ENCODE measurements at regions not wholly inside any gene's neighbourhood (a gene's known extent, or its start where the extent isn't known, plus 50 kb on each side); places are given as distances from the start of the nearest gene placed in this dataset.

GRCh38 chr1:38561725-38562124, 297.8 kb downstream of the RRAGC start:
- no peaks in the 10 kb centered on the region for H3K4me1 ChIP-seq (replicated peaks; ENCODE audit: insufficient read depth)
- POLR2A ChIA-PET (ENCODE audit: unreplicated experiment) = no interaction called here
- CTCF ChIA-PET = interaction anchor here (0.5 kb wide), 1 partner anchor 1103 kb away, joined by 3 read pairs; no protein-coding TSS in a partner anchor
- H3K79me2 ChIP-seq (ENCODE audit: low read depth) = no peaks in the 10 kb centered on the region
- no peak overlapping the region for H3K27ac ChIP-seq
- intact Hi-C loops (cut with micrococcal nuclease; ENCODE audit: unreplicated experiment) = no loop called here
- no peaks in the 10 kb centered on the region for H4K20me1 ChIP-seq (ENCODE audit: insufficient read depth)
- H2AFZ ChIP-seq = no peak overlapping the region
- TF ChIP-seq CTCF (conservative IDR thresholded peaks at IDR 0.05) = no peak
- TF ChIP-seq EZH2 (IDR thresholded peaks at IDR 0.05; ENCODE audit: low read depth) = no peak
- H3K4me2 ChIP-seq = no peak overlapping the region
- no peaks in the 10 kb centered on the region for H3K9me3 ChIP-seq (ENCODE audit: insufficient read depth, low read depth)
- peaks cover 96% of the 10 kb centered on the region for H3K27me3 ChIP-seq (ENCODE audit: insufficient read depth, low read depth)
- no TSS peak for BruUV-seq (replicated peaks)
- H3K36me3 ChIP-seq (ENCODE audit: low read depth) = no peaks in the 10 kb centered on the region
- no peaks in the 10 kb centered on the region for H3K9me2 ChIP-seq (ENCODE audit: insufficient read depth)
- H3K4me3 ChIP-seq = no peak overlapping the region
- no peak for DNase-seq
- no peaks in the 10 kb centered on the region for H3F3A ChIP-seq (ENCODE audit: insufficient read depth, low read depth)

- CTCF ChIA-PET = no interaction called here
- intact Hi-C loops (cut with micrococcal nuclease; ENCODE audit: unreplicated experiment) = no loop called here
- H3K4me2 ChIP-seq = no peak overlapping the region
- DNase-seq = no peak
- H2AFZ ChIP-seq = no peak overlapping the region
- no peak for TF ChIP-seq CTCF (conservative IDR thresholded peaks at IDR 0.05)
- no peak for TF ChIP-seq EZH2 (IDR thresholded peaks at IDR 0.05; ENCODE audit: low read depth)
- H3K27me3 ChIP-seq (ENCODE audit: insufficient read depth, low read depth) = peaks cover 96% of the 10 kb centered on the region
- H3K4me3 ChIP-seq = no peak overlapping the region
- no peaks in the 10 kb centered on the region for H3K79me2 ChIP-seq (ENCODE audit: low read depth)
- no peaks in the 10 kb centered on the region for H4K20me1 ChIP-seq (ENCODE audit: insufficient read depth)
- H3K9me2 ChIP-seq (ENCODE audit: insufficient read depth) = no peaks in the 10 kb centered on the region
- no TSS peak for BruUV-seq (replicated peaks)
- H3K27ac ChIP-seq = no peak overlapping the region
- POLR2A ChIA-PET (ENCODE audit: unreplicated experiment) = no interaction called here
- H3F3A ChIP-seq (ENCODE audit: insufficient read depth, low read depth) = no peaks in the 10 kb centered on the region
- no peaks in the 10 kb centered on the region for H3K36me3 ChIP-seq (ENCODE audit: low read depth)
- H3K9me3 ChIP-seq (ENCODE audit: insufficient read depth, low read depth) = no peaks in the 10 kb centered on the region
- no peaks in the 10 kb centered on the region for H3K4me1 ChIP-seq (replicated peaks; ENCODE audit: insufficient read depth)
These were observed 298.5 kb downstream of the RRAGC start for GRCh38 chr1:38561110-38561509.

- intact Hi-C loops (cut with micrococcal nuclease; ENCODE audit: unreplicated experiment) = no loop called here
- Histone ChIP-seq H3K4me1 (replicated peaks; ENCODE audit: insufficient read depth) (no peaks in the 10 kb centered on the region), H4K20me1 (ENCODE audit: insufficient read depth) (0 out of 2 replicates have a peak, but pooled peaks cover 4% of the 10 kb centered on the region), H3K9me2 (ENCODE audit: insufficient read depth) (no peaks in the 10 kb centered on the region), H3K36me3 (ENCODE audit: low read depth) (no peaks in the 10 kb centered on the region), H3K79me2 (ENCODE audit: low read depth) (no peaks in the 10 kb centered on the region), H2AFZ (no peak overlapping the region), H3K4me2 (no peak overlapping the region), H3K27ac (no peak overlapping the region), H3K27me3 (ENCODE audit: insufficient read depth, low read depth) (peaks cover 96% of the 10 kb centered on the region), H3K4me3 (no peak overlapping the region), H3F3A (ENCODE audit: insufficient read depth, low read depth) (no peaks in the 10 kb centered on the region), H3K9me3 (ENCODE audit: insufficient read depth, low read depth) (no peaks in the 10 kb centered on the region)
- DNase-seq = no peak
- ChIA-PET CTCF (interaction anchor here (0.6 kb wide), 1 partner anchor 69 kb away, joined by 7 read pairs; no protein-coding TSS in a partner anchor), POLR2A (ENCODE audit: unreplicated experiment) (no interaction called here)
- BruUV-seq (replicated peaks) = no TSS peak
- TF ChIP-seq CTCF (conservative IDR thresholded peaks at IDR 0.05) (no peak), EZH2 (IDR thresholded peaks at IDR 0.05; ENCODE audit: low read depth) (no peak)
These were observed 299.1 kb downstream of the RRAGC start for GRCh38 chr1:38560457-38560856.

Data from PC-9 (cell line).